ENCODE measurements at regions not wholly inside any gene's neighbourhood (a gene's known extent, or its start where the extent isn't known, plus 50 kb on each side); places are given as distances from the start of the nearest gene placed in this dataset.
"Not testable (repeated sequence)": the region's sequence is repeated elsewhere in the genome, so short reads cannot be mapped to it uniquely, and the experiment has no call there.

- DNase-seq = no peak
Observed at GRCh38 chr3:74978684-74979083, 364.2 kb upstream of the CNTN3 start.

- not testable (repeated sequence) for DNase-seq
Observed at GRCh38 chr3:74985028-74985904, 370.8 kb upstream of the CNTN3 start.

- no peak for DNase-seq
Observed at GRCh38 chr3:74988095-74988494, 373.6 kb upstream of the CNTN3 start.

- DNase-seq = no peak
Observed at GRCh38 chr3:74992898-74993297, 378.4 kb upstream of the CNTN3 start.

DNA sequence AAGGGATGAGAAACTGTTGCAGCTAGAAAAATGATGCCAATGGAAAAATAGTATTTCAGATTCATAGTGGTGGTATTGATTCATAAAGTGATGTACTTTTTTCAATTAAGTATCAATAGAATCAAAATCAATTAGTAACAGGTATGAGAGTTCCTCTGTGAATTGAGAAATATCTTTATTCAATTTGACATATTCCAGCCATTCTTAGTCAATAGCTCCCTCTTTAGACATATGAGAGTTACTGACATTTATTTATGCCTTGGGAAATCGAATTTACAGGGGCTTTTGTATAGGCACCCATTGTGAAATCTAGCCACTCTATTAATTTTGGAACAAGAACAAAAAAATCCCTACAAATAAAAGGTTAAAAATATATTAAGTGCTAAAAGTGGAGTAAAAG lies 386.9 kb upstream of the CNTN3 start:
- DNase-seq = no peak

DNA sequence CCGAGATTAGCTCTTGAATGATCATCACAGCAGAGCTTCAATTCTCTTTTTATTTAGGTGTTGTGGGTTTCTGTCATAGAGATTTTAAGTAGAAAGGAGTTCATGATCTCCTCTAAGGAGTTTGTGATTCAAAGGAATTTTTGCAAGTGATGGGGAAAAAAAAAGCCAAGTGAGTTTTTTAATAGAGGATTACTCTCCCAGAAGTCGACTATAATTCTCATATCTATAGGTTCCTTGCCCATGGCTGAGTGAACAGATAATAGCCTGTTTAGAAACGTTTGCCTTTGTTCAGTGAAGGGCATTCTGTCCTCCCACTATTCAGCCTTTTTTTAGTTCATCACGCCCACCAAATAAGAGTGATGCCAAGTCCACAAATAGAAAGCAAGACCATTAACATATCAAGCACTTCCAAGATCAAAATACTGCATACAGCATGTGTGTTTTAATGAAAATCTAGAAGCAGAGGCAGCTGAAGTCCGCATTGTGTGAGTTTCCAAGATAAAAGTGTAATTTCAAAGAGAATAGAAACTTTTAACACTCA lies 398.4 kb upstream of the CNTN3 start:
- no peak for DNase-seq

DNA sequence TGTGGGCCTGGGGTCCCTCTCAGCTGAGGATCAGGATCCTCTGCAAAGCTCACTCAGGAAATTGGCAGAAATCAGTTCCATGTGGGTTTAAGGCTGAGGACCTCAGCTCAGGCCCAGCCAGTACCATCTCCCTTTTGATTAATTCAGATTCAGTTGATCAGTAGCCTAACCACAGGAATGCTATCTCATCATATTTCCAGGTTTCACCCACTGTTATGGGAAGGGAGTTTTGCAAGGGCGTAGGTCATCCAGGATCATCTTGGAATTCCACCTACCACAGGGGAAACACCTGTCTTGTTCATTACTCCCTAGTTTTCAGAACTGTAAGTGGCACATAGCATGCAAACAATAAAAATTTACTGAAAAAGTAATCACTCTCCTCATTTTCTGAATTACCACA lies 399.5 kb upstream of the CNTN3 start:
- no peak for DNase-seq

DNA sequence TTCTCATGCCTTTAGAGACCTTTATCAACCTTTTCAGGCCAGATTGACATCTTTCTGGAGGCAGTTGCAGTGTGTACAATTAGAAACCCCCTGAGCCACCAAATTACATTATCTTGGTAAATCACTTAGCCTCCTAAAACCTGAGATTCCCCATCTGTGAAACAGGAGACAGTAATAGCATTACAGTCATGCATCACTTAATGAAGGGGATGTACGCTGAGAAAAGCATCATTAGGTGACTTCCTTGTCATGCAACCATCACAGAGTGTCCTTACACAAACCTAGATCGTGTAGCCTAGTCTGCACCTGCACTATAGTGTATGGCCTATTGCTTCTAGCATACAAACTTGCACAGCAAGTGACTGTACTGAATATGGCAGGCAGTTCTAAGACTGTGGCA lies 400.8 kb upstream of the CNTN3 start:
- DNase-seq = no peak

DNA sequence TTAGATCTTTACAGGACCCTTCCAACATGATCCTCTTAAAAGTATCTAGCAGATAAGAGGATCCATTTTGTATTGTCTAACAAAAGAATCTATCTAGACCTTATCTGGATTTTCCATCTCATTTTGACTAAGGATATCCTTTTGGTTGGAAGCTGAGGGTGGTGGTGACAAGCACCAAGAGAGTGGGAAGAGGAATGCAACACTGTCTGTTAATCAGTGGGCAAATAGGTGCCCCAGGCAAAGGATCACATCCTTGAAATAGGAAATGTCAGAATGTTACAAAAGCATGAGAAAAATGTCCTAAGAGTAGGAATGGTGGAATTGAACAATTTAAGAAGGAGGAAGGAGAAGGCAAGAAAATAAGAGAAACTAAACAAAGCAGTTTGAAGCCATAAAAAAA lies 420.7 kb upstream of the CNTN3 start:
- DNase-seq = no peak

DNA sequence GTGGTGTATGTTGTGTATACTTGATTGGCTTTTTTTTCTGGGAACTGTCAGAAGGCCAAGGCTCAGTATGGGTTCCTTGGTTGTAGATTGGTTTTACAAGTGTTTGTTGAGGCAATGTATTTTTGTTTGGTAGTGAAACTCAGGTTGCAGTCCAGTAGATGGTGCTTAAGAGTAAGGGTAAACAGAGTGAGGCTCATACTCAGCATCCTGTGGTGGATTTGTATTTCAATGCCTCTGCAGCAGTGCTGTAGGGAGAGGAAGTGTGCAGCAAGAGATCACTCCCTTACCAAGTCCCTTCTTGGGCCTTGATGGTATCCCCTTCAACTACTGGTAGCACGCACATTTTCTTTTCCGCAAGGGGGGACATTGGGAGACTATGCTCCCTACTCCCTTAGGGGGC lies 428.5 kb upstream of the CNTN3 start:
- DNase-seq = no peak

- DNase-seq = no peak
Observed at GRCh38 chr3:75048650-75049049, 434.2 kb upstream of the CNTN3 start.

- DNase-seq = no peak
Observed at GRCh38 chr3:75049533-75049932, 435.1 kb upstream of the CNTN3 start.

GRCh38 chr3:75059120-75059519 lies 444.7 kb upstream of the CNTN3 start:
- DNase-seq = no peak

DNA sequence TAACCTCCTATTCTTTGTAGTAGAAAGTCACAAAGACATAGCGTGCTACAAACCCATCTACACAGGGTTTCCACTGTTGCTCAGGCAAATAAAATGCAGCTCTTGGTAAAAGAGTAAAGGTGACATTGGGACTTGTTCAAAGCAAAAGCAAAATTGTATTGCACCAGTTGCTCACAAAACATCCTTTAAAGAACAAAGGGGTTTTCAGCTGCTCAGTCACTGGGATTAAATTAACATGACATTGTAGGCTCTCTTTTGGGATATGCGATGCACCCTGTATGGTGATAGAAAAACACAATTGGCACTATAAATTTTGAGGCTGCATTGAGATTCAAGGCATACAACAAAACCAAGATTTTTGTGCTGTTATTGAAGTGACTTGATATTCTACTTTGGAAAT lies 447.3 kb upstream of the CNTN3 start:
- DNase-seq = no peak

DNA sequence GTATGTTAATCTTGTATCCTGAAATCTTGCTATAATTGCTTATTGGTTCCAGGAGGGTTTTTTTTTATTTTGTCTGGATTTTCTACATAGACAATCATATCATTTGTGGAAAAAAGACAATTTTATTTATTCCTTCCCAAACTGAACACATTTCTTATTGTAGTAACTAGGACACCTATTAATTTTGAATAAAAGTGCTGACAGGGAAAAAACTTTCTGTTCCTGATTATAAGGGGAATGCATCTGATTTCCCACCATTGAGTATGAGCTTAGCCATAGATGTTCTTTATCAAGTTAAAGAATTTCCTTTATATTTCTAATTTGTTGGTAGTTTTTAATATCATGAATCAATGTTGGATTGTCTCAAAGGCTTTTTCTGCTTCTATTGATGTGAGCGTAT lies 460.7 kb upstream of the CNTN3 start:
- DNase-seq = no peak

DNA sequence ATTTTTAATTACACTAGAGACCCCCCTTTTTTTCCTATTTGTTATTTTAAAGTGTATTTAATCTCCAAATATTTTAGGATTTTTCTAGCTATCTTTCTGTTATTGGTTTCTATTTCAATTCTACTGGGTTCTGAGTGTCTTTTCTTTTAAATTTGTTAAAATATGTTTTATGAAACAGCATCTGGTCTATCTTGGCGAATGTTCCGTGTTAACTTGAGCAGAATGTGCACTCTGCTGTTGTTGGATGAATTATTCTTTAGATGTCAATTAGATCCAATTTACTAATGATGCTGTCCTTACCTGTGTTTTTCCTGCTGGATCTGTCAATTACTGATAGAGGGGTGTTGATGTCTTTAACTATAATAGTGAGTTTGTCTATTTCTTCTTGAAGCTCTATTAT lies 462.0 kb upstream of the CNTN3 start:
- DNase-seq = no peak

DNA sequence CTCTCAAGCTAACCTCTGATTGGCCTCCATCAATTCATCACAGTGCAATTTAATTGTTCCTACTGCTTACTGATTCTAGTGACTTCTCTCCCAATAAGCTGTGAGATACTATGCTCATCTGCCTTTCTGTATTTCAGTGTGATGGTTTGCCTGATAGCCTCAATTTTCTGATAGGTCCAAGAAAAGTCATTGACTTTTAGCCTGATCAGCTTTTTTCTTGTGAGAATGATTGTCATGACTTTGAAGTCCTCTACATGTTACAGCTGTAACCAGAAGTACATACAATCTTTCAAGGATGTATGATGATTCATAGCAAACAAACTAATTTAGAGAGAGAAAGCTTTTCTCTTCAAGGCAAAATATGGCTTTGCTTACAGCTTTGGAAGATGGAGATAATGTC lies 463.8 kb upstream of the CNTN3 start:
- DNase-seq = no peak

DNA sequence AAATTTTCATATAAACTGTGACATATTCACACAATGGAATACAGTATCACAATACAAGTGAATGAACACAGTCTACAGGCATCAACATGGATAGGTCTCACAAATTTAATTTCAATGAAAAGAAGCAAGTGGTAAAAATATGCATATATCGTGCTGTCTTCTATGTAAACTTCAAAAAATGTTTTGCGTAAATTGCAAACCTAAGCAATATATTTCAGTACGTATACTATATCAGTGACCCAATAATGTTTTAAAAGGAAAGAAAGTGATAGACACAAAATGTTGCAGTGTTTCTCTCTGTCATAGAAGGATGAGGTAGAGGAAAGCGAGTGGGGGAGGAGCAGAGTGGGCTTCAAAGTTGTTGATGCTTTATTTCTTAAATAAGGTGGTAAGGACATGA lies 468.4 kb upstream of the CNTN3 start:
- DNase-seq = no peak

- no peak for DNase-seq
Observed at GRCh38 chr3:75089841-75090240, 475.4 kb upstream of the CNTN3 start.

DNA sequence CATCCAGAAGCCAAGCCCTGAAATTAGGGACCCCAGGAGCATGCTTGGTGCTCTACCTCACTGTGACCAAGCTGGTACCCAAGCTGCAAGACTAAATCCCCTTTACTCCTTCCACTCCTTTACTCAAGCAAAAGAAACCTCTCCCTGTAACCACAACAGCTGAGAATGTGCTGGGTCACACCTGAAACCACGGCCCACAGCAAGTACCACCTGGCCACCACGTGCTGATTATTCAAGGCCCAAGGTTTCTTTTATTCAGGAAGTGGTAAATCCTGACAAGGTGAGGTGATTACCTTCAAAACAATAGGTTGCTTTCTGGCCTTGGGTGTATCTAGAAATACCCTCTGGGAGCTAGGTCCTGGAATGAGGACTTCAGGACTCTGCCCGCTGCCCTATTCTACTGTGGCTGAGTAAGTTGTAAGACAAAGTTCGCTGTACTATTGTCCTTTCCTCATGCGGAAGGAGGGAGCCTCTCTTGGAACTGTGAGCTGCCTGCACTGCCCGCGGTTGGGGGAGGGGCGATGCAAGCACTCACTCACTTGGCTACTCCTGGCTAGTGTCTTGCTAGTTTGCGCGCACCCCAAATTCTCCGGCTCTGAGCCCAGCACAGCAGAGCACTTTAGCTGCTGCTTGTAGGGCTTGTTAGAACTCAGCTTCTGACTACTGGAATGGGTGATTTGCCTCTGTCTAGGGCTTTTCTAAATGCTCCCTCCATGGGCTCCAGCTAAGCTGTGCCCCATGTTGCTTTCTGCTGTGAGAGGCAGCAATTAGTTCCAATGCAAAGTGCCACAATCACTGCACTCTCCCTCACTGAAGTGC lies 487.1 kb upstream of the CNTN3 start:
- no peak for DNase-seq

- DNase-seq = no peak
Observed at GRCh38 chr3:75110741-75111140, 496.3 kb upstream of the CNTN3 start.

GRCh38 chr3:75115695-75116094 lies 501.2 kb upstream of the CNTN3 start:
- DNase-seq = no peak

- DNase-seq = no peak
Observed at GRCh38 chr3:75118779-75119178, 504.3 kb upstream of the CNTN3 start.

DNA sequence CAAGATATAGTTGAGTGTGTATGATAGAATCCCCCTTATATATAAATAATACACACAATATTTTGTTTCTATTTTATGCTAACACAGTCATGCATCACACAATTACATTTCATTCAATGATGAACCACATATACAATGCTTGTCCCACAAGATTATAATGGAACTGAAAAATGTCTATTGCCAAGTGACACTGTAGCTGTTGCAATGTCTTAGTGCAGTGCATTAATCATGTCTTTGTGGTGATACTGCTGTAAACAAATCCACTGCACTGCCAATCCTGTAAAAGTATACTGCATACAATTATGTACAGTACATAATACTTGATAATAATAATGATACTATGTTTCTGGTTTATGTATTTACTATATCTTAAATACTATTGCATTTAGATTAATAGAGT lies 512.1 kb upstream of the CNTN3 start:
- no peak for DNase-seq

Measured in SHP77 (cell line).